IMR-90 (cell line): ENCODE measurements at regions not wholly inside any gene's neighbourhood (a gene's known extent, or its start where the extent isn't known, plus 50 kb on each side); places are given as distances from the start of the nearest gene placed in this dataset.

ENCODE experiments used
- ATAC-seq: fragments of 200-7000 bp; cut with Tn5 transposase; 2 replicates; pipeline ENCODE4 v1.9.1; 2020; ENCODE audit warnings: low read depth, mild to moderate bottlenecking, moderate library complexity
- BruUV-seq: library from RNA; stranded (reverse); fragments of 400-500 nt; replicated peaks from 2 replicates; lab custom pipeline; 2021; lab: Mats Ljungman, UMichigan
- CTCF ChIA-PET: fragments of 300-600 bp; formaldehyde crosslinking; extraction: SDS; loops from one replicate; lab custom pipeline; 2021; ENCODE audit warnings: antibody characterized with exemption; lab: Yijun Ruan, JAX
- POLR2A ChIA-PET: fragments of 300-600 bp; sonication (Branson Sonifier 250); formaldehyde crosslinking; loops from one replicate; lab custom pipeline; 2022; ENCODE audit warnings: antibody characterized with exemption; ENCODE audit not compliant: unreplicated experiment; lab: Charles Lee
- DNase-seq: peaks from one replicate; pipeline ENCODE4 v3.0.0; 2013
- H2AFZ ChIP-seq: replicated peaks from 2 replicates; pipeline ENCODE3; 2013; ENCODE audit warnings: low read length, mild to moderate bottlenecking; ENCODE audit not compliant: poor library complexity
- H2AK5ac ChIP-seq: 2 replicates; pipeline ENCODE4 v1.6.1; 2013; ENCODE audit warnings: low read depth, low read length, inconsistent platforms
- H2AK9ac ChIP-seq: replicated peaks from 2 replicates; pipeline ENCODE3; 2013; ENCODE audit warnings: mild to moderate bottlenecking, low read depth, low read length, moderate library complexity; ENCODE audit not compliant: poor library complexity
- H2BK120ac ChIP-seq: 2 replicates; pipeline ENCODE4 v1.6.1; 2013; ENCODE audit warnings: low read depth, low read length, inconsistent platforms
- H2BK15ac ChIP-seq: 3 replicates; pipeline ENCODE4 v1.6.1; 2013; ENCODE audit warnings: low read depth, low read length, inconsistent platforms
- H2BK20ac ChIP-seq: 2 replicates; pipeline ENCODE4 v1.6.1; 2013; ENCODE audit warnings: low read depth, mild to moderate bottlenecking, inconsistent platforms, low read length, moderate library complexity
- H2BK5ac ChIP-seq: 2 replicates; pipeline ENCODE4 v1.6.1; 2013; ENCODE audit warnings: mild to moderate bottlenecking, low read depth, low read length, inconsistent platforms; ENCODE audit not compliant: poor library complexity, severe bottlenecking
- H3K14ac ChIP-seq: replicated peaks from 2 replicates; pipeline ENCODE4 v1.6.1; 2013; ENCODE audit warnings: low read depth, low read length, inconsistent platforms
- H3K18ac ChIP-seq: 2 replicates; pipeline ENCODE4 v1.6.1; 2013; ENCODE audit warnings: low read depth, low read length, control low read depth
- H3K23ac ChIP-seq: 2 replicates; pipeline ENCODE4 v1.6.1; 2013; ENCODE audit warnings: low read depth, low read length, inconsistent platforms
- H3K27ac ChIP-seq: 2 replicates; pipeline ENCODE4 v1.5.1; 2013; ENCODE audit warnings: mild to moderate bottlenecking, control low read depth, low read length; ENCODE audit not compliant: insufficient read depth
- H3K27me3 ChIP-seq: 2 replicates; pipeline ENCODE4 v1.6.1; 2013; ENCODE audit warnings: low read length; ENCODE audit not compliant: control insufficient read depth, insufficient read depth
- H3K36me3 ChIP-seq: 2 replicates; pipeline ENCODE4 v1.6.1; 2013; ENCODE audit warnings: low read length, mixed read lengths; ENCODE audit not compliant: control insufficient read depth, insufficient read depth
- H3K4ac ChIP-seq: 2 replicates; pipeline ENCODE4 v1.6.1; 2013; ENCODE audit warnings: low read depth, low read length, inconsistent platforms
- H3K4me1 ChIP-seq: 2 replicates; pipeline ENCODE4 v1.6.1; 2013; ENCODE audit warnings: low read length, mixed read lengths; ENCODE audit not compliant: control insufficient read depth, insufficient read depth
- H3K4me2 ChIP-seq: 2 replicates; pipeline ENCODE4 v1.6.1; 2013; ENCODE audit warnings: low read depth, mild to moderate bottlenecking, control low read depth, low read length, moderate library complexity
- H3K4me3 ChIP-seq: 2 replicates; pipeline ENCODE4 v1.5.1; 2013; ENCODE audit warnings: low read depth, mild to moderate bottlenecking, control low read depth, low read length, moderate library complexity; ENCODE audit not compliant: insufficient read depth
- H3K56ac ChIP-seq: 2 replicates; pipeline ENCODE4 v1.6.1; 2013; ENCODE audit warnings: low read length, inconsistent platforms; ENCODE audit not compliant: insufficient read depth; ENCODE audit errors: extremely low read depth
- H3K79me1 ChIP-seq, 2 experiments: 2 replicates each; pipeline ENCODE4 v1.6.1; 2013; ENCODE audit warnings: low read length in 2 of 2, inconsistent platforms in 1 of 2, low read depth in 1 of 2
- H3K9ac ChIP-seq: 2 replicates; pipeline ENCODE4 v1.6.1; 2013; ENCODE audit warnings: low read depth, low read length, control low read depth
- H3K9me1 ChIP-seq: 2 replicates; pipeline ENCODE4 v1.6.1; 2013; ENCODE audit warnings: low read length, inconsistent platforms; ENCODE audit not compliant: insufficient read depth
- H3K9me3 ChIP-seq: 2 replicates; pipeline ENCODE4 v1.6.1; 2013; ENCODE audit warnings: low read length; ENCODE audit not compliant: control insufficient read depth, insufficient read depth
- H4K20me1 ChIP-seq: 2 replicates; pipeline ENCODE4 v1.6.1; 2013; ENCODE audit warnings: low read length, inconsistent platforms; ENCODE audit not compliant: insufficient read depth
- H4K5ac ChIP-seq: 2 replicates; pipeline ENCODE4 v1.6.1; 2013; ENCODE audit warnings: mild to moderate bottlenecking, low read depth, low read length, control low read depth
- H4K8ac ChIP-seq, 2 experiments: 2 replicates each; pipeline ENCODE4 v1.6.1; 2013; ENCODE audit warnings: low read depth in 2 of 2, low read length in 2 of 2, control low read depth in 1 of 2, inconsistent platforms in 1 of 2
- H4K91ac ChIP-seq: 2 replicates; pipeline ENCODE4 v1.6.1; 2013; ENCODE audit warnings: low read depth, low read length, inconsistent platforms; ENCODE audit not compliant: insufficient read depth
- CEBPB ChIP-seq: IDR thresholded peaks from 2 replicates; pipeline ENCODE4 v1.6.1; 2012; ENCODE audit warnings: low read depth, low read length, improper control_type of control experiment
- CHD1 ChIP-seq: IDR thresholded peaks from 2 replicates; pipeline ENCODE4 v1.6.1; 2012; ENCODE audit warnings: low read depth, low read length, improper control_type of control experiment
- CTCF ChIP-seq: conservative IDR thresholded peaks from 2 replicates; pipeline ENCODE4 v1.5.1; 2012; ENCODE audit warnings: mild to moderate bottlenecking, low read depth, low read length, improper control_type of control experiment
- MAZ ChIP-seq: IDR thresholded peaks from 2 replicates; pipeline ENCODE4 v1.6.1; 2012; ENCODE audit warnings: low read depth, mild to moderate bottlenecking, low read length, improper control_type of control experiment, moderate library complexity, borderline replicate concordance
- MXI1 ChIP-seq: IDR thresholded peaks from 2 replicates; pipeline ENCODE4 v1.6.1; 2012; ENCODE audit warnings: low read depth, mild to moderate bottlenecking, low read length, moderate library complexity, borderline replicate concordance
- POLR2A ChIP-seq: IDR thresholded peaks from 2 replicates; pipeline ENCODE4 v1.6.1; 2012; ENCODE audit warnings: mild to moderate bottlenecking, low read depth, low read length
- RAD21 ChIP-seq: IDR thresholded peaks from 2 replicates; pipeline ENCODE4 v1.6.1; 2012; ENCODE audit warnings: low read length, improper control_type of control experiment
- SMC3 ChIP-seq: fragments of 150-350 bp; IDR thresholded peaks from 2 replicates; pipeline ENCODE4 v1.6.1; 2016; ENCODE audit warnings: low read depth, mild to moderate bottlenecking, antibody characterized with exemption, low read length, moderate library complexity
- WGBS, 2 experiments: methylation state at CpG; one replicate each; pipeline versions ENCODE4 v1.1.5 to v1.1.7; 2013; ENCODE audit warnings: missing lambda C conversion rate in 2 of 2; ENCODE audit not compliant: insufficient read length in 1 of 2; ENCODE audit errors: extremely low coverage in 2 of 2; 5-methylcytosine and 5-hydroxymethylcytosine counted together
- dilution Hi-C: fragments of 300-500 bp; cut with HindIII; formaldehyde crosslinking; loops from one replicate; pipeline ENCODE4 v1.14.3; 2018; ENCODE audit warnings: low sequenced_read_pairs; ENCODE audit not compliant: unreplicated experiment
- in situ Hi-C: fragments of 300-500 bp; cut with MboI; formaldehyde crosslinking; loops from 3 replicates; pipeline ENCODE4 v1.14.3; 2019; ENCODE audit warnings: low sequenced_read_pairs, inconsistent platforms, mixed read lengths
- intact Hi-C: fragments of 100-400 bp; cut with micrococcal nuclease; formaldehyde crosslinking; loops from 2 replicates; pipeline ENCODE4 v1.10.0; 2022
- TF ChIP-seq, protein P1 (sequence below): fragments of 150-350 bp; IDR thresholded peaks from 2 replicates; pipeline ENCODE4 v1.6.1; 2016; ENCODE audit warnings: low read depth, mild to moderate bottlenecking, low read length, moderate library complexity, borderline replicate concordance

DNA sequence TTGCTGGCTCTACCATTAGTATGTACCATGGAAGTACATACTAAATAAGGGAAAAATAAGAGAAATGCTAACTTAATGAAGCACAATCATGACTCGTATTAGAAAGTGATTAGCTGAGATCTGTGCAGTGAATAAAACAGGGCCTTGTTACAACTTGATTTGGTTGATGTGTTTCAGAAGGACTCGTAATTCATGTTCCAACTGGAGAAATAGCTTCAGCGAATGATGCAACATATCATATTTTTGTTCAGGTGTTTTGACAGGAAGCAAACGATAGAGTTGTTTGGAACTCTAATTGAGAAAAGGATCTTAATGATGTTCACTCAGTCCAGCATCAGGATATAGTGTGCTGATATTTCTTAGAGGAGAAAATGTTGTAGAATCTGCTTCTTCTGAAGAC, 474.6 kb upstream of the WWC1 start:
- no peak overlapping the region for H4K91ac ChIP-seq
- H2AK9ac ChIP-seq, result no peak overlapping the region
- H3K27me3 ChIP-seq, result peaks cover 32% of the 10 kb centered on the region
- no peak overlapping the region for H2AFZ ChIP-seq
- dilution Hi-C loops, result no loop called here
- H3K27ac ChIP-seq, result no peak overlapping the region
- H2BK20ac ChIP-seq, result no peak overlapping the region
- H2BK15ac ChIP-seq, result no peak overlapping the region
- WGBS, 2 experiments, result 90% methylated on average over 2 of the region's 4 CpGs; no CpG with 5 or more reads in 1 of the 2 experiments
- CTCF ChIA-PET, result no interaction called here
- no peak overlapping the region for H2AK5ac ChIP-seq
- H3K23ac ChIP-seq, result no peak overlapping the region
- no peak for DNase-seq
- H3K4me2 ChIP-seq, result no peak overlapping the region
- no peak for ATAC-seq
- TF ChIP-seq RAD21, result no peak
- TF ChIP-seq SMC3, result no peak
- TF ChIP-seq, protein P1, sequence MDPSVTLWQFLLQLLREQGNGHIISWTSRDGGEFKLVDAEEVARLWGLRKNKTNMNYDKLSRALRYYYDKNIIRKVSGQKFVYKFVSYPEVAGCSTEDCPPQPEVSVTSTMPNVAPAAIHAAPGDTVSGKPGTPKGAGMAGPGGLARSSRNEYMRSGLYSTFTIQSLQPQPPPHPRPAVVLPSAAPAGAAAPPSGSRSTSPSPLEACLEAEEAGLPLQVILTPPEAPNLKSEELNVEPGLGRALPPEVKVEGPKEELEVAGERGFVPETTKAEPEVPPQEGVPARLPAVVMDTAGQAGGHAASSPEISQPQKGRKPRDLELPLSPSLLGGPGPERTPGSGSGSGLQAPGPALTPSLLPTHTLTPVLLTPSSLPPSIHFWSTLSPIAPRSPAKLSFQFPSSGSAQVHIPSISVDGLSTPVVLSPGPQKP, result no peak
- TF ChIP-seq POLR2A, result no peak
- peak; percentile 9; the same call in 1 of the 2 replicates for TF ChIP-seq CEBPB
- TF ChIP-seq MXI1, result no peak
- TF ChIP-seq CHD1, result no peak
- no peak for TF ChIP-seq MAZ
- TF ChIP-seq CTCF, result no peak
- no peak overlapping the region for H3K14ac ChIP-seq
- H3K9ac ChIP-seq, result no peak overlapping the region
- H3K9me1 ChIP-seq, result no peaks in the 10 kb centered on the region
- no peak overlapping the region for H2BK5ac ChIP-seq
- in situ Hi-C loops, result no loop called here
- H3K79me1 ChIP-seq, result no peaks in the 10 kb centered on the region
- intact Hi-C loops, result no loop called here
- no TSS peak for BruUV-seq
- no peak overlapping the region for H4K5ac ChIP-seq
- no peaks in the 10 kb centered on the region; the same call in 1 of the 2 replicates for H3K4me1 ChIP-seq
- H4K8ac ChIP-seq, result no peak overlapping the region
- no peaks in the 10 kb centered on the region for H3K36me3 ChIP-seq
- POLR2A ChIA-PET, result no interaction called here
- H4K20me1 ChIP-seq, result no peaks in the 10 kb centered on the region
- no peak overlapping the region for H2BK120ac ChIP-seq
- H3K9me3 ChIP-seq, result 0 out of 2 replicates have a peak, but pooled peaks cover 1% of the 10 kb centered on the region
- H3K18ac ChIP-seq, result no peak overlapping the region
- H3K4me3 ChIP-seq, result no peak overlapping the region
- H3K56ac ChIP-seq, result no peak overlapping the region
- no peak overlapping the region for H3K4ac ChIP-seq
